HG03039 (cell line): ENCODE measurements at regions not wholly inside any gene's neighbourhood (a gene's known extent, or its start where the extent isn't known, plus 50 kb on each side); places are given as distances from the start of the nearest gene placed in this dataset.

Source experiments
- ATAC-seq: cut with Tn5 transposase; IDR thresholded peaks from one replicate; pipeline ENCODE4 v1.9.1; 2021; ENCODE audit warnings: mild to moderate bottlenecking, moderate library complexity; ENCODE audit not compliant: unreplicated experiment

- no peak for ATAC-seq
Measured at GRCh38 chr2:155830351-155830750, 502.2 kb downstream of the NR4A2 start.

GRCh38 chr2:155825876-155826275, 506.6 kb downstream of the NR4A2 start:
- no peak for ATAC-seq

GRCh38 chr2:155815851-155816250, 516.7 kb downstream of the NR4A2 start:
- peak; percentile 90 for ATAC-seq

GRCh38 chr2:155815275-155815674, 517.2 kb downstream of the NR4A2 start:
- no peak for ATAC-seq

- no peak for ATAC-seq
Measured at GRCh38 chr2:155810411-155810810, 522.1 kb downstream of the NR4A2 start.

GRCh38 chr2:155802888-155803287, 529.6 kb downstream of the NR4A2 start:
- ATAC-seq = no peak

GRCh38 chr2:155792666-155793065, 539.9 kb downstream of the NR4A2 start:
- no peak for ATAC-seq

GRCh38 chr2:155770516-155770915, 562.0 kb downstream of the NR4A2 start:
- ATAC-seq = no peak

GRCh38 chr2:155766342-155767115, 566.0 kb downstream of the NR4A2 start:
- no peak for ATAC-seq

GRCh38 chr2:155755481-155755880, 577.0 kb downstream of the NR4A2 start:
- no peak for ATAC-seq

GRCh38 chr2:155748131-155748530, 584.4 kb downstream of the NR4A2 start:
- ATAC-seq = no peak

- ATAC-seq = no peak
Measured at GRCh38 chr2:155747531-155747930, 585.0 kb downstream of the NR4A2 start.

GRCh38 chr2:155733091-155733853, 599.2 kb downstream of the NR4A2 start:
- ATAC-seq = no peak

GRCh38 chr2:155730804-155731203, 601.7 kb downstream of the NR4A2 start:
- no peak for ATAC-seq

- ATAC-seq = no peak
Measured at GRCh38 chr2:155727187-155727895, 605.2 kb downstream of the NR4A2 start.

GRCh38 chr2:155722290-155722689, 610.2 kb downstream of the NR4A2 start:
- ATAC-seq = no peak

GRCh38 chr2:155715705-155716104, 616.8 kb downstream of the NR4A2 start:
- ATAC-seq = no peak

GRCh38 chr2:155714983-155715382, 617.5 kb downstream of the NR4A2 start:
- no peak for ATAC-seq

GRCh38 chr2:155708071-155708470, 624.5 kb downstream of the NR4A2 start:
- no peak for ATAC-seq

- ATAC-seq = no peak
Measured at GRCh38 chr2:155703917-155704316, 628.6 kb downstream of the NR4A2 start.

- no peak for ATAC-seq
Measured at GRCh38 chr2:155703048-155703447, 629.5 kb downstream of the NR4A2 start.

- no peak for ATAC-seq
Measured at GRCh38 chr2:155701721-155702120, 630.8 kb downstream of the NR4A2 start.
